GM12874 (cell line): ENCODE measurements at regions not wholly inside any gene's neighbourhood (a gene's known extent, or its start where the extent isn't known, plus 50 kb on each side); places are given as distances from the start of the nearest gene placed in this dataset.

ENCODE experiments used
- TF ChIP-seq, protein P1 (sequence below): IDR thresholded peaks from 2 replicates; pipeline ENCODE4 v1.5.1; 2011; ENCODE audit warnings: low read depth, mild to moderate bottlenecking, control low read depth, low read length, moderate library complexity; ENCODE audit not compliant: insufficient read depth

DNA sequence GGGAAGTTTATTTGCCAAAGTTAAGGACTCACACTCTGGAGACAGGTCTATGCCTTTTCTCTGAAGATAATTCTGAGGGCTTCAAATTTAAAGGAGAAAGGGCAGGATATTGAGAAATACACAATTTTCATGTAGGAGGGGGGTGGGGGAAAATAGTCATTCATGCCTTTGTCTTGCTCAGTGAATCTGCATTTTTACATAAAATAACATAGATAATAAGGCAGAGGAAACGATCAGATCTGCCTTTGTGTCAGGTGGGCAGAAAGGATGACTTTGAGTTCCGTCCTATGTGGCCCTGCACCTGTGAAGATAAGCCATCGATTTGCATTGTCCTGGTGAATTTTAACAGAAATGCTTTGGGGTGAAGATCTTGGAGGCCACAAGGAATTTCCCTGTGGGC is 76.8 kb downstream of the SC5D start:
- TF ChIP-seq, protein P1, sequence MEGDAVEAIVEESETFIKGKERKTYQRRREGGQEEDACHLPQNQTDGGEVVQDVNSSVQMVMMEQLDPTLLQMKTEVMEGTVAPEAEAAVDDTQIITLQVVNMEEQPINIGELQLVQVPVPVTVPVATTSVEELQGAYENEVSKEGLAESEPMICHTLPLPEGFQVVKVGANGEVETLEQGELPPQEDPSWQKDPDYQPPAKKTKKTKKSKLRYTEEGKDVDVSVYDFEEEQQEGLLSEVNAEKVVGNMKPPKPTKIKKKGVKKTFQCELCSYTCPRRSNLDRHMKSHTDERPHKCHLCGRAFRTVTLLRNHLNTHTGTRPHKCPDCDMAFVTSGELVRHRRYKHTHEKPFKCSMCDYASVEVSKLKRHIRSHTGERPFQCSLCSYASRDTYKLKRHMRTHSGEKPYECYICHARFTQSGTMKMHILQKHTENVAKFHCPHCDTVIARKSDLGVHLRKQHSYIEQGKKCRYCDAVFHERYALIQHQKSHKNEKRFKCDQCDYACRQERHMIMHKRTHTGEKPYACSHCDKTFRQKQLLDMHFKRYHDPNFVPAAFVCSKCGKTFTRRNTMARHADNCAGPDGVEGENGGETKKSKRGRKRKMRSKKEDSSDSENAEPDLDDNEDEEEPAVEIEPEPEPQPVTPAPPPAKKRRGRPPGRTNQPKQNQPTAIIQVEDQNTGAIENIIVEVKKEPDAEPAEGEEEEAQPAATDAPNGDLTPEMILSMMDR: no peak

DNA sequence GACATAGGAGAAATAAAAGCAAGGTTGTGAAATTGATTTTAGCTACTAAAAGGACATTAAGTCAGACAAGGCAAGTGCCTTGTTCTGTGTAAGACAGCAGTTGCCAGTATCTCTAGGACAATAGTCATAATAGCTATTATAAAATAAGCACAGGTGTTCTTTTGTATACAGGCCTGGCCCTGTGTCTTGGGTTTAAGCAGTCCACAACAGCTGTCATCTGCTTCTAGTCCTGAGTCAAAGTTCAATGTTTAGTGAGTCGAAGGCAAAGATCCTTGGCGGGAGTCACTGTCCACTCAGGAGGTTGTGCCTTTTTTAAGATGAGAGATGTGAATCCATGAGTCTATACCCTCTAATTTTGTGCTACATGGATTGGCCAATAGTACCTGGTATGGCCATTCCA is 79.5 kb downstream of the SC5D start:
- TF ChIP-seq, protein P1: no peak

DNA sequence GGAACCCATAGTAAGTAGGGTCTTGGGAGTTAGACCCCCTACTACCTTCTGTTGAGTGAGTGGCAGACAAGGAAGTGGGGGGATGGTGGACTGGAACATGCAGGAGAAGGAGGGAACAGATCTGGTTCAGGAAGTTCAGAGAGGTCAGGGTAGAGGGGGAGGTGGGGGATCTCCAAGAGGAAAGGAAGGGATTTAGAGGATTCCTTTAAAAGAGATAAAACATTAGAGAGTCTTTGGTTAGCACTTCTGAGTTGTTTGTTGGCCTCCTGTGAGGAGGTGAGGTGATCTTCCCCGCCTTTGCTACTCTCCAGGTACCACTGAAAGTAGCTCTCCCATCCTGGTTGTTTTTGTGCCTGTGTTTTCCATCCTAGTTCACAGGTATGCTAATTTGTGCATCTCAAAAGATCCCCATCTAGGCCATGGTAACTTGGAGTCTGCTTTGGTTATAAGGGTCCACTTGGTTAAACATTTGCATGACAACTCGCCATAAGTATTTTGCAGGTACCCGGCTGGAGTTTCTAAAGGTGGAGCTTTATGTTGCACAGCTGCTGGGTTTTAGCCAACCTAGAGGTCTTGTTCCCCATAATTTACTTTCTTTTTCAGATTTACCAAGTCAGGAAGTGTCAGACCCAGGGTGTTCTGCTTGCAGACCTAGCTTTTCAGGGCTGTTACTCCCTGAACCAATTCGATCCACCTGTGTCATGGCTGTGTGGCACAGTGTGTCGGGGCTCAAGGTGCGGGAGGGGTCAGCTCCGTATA is 79.3 kb upstream of the SORL1 start:
- TF ChIP-seq, protein P1: no peak

DNA sequence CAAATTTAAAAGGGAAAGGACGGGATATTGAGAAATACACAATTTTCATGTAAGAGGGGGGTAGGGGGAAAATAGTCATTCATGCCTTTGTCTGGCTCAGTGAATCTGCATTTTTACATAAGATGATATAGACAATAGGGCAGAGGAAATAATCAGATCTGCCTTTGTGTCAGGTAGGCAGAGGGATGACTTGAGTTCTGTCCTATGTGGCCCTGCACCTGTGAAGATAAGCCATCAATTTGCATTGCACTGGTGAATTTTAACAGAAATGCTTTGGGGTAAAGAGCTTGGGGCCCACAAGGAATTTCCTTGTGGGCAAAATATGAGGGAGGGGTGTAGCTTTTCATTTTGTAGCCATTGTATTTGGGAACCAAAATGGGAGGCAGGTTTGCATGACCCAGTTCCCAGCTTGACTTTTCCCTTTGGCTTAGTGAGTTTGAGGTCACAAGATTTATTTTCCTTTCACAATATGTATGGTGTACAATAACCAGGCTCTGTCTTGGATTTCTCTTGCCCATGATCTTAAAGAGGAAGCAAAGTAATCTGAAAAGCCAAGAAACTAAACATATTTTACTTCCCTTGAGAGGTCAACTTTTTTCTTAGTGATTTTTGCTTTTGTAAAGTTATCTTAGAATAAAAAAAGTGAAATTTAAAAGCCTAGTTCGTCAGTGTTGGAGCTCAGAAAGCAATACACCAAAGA is 77.7 kb upstream of the SORL1 start:
- TF ChIP-seq, protein P1: no peak

GRCh38 chr11:121376130-121376529 is 76.0 kb upstream of the SORL1 start:
- TF ChIP-seq, protein P1: no peak

DNA sequence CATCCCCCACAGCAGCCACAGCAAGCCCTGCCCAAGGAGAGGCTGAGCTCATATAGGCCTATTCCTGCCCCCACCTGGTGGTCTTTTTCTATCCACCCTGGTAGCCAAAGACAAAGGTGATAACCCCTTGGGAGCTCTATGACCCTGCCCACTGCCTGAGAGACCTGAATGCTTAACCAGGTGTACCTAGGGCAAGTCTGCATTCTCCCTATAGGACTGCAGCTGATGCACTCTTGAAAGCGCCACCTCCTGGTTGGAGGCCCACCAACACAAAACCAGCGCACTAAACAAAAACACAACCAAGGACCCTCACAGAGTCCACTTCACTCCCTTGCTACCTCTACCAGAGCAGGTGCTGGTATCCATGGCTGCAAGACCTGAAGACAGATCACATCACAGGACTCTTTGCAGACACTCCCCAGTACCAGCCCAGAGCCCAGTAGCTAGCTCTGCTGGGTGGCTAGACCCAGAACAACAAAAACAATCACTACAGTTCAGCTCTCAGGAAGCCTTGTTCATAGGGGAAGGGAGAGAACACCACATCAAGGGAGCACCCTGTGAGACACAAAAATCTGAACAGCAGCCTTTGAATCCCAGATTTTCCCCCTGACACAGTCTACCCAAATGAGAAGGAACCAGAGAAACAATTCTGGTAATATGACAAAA is 72.8 kb upstream of the SORL1 start:
- TF ChIP-seq, protein P1: peak; percentile 26; the same call in 1 of the 2 replicates

DNA sequence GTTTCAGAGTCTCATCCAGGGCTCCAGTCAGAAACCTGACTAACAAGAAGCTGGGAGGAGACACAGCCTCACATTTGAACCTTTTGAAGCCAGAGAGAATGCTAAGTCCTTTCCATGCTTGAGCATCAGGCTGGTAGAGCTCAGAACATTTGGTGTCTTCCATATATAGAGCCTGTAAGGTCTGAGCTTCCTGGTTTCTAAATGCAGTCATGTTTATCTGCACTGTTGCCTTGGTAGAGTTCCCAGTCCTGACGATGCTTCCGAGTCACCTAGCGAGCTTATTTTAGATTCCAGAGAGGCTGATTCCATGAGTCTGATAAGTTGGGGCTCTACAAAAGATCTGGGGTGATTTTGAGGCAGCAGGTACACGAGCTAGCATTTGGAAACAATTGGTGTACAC is 68.4 kb upstream of the SORL1 start:
- TF ChIP-seq, protein P1: no peak
